Mucosa of gallbladder (tissue), 1 donor: ENCODE measurements at regions not wholly inside any gene's neighbourhood (a gene's known extent, or its start where the extent isn't known, plus 50 kb on each side); places are given as distances from the start of the nearest gene placed in this dataset.
"Not testable (repeated sequence)": the region's sequence is repeated elsewhere in the genome, so short reads cannot be mapped to it uniquely, and the experiment has no call there.

Experiments used
- DNase-seq: peaks from one replicate; pipeline ENCODE4 v3.0.0-alpha.2; 2020; ENCODE audit warnings: low spot score
- donor health status: DM: no; HTN: no; CAD: no.

DNA sequence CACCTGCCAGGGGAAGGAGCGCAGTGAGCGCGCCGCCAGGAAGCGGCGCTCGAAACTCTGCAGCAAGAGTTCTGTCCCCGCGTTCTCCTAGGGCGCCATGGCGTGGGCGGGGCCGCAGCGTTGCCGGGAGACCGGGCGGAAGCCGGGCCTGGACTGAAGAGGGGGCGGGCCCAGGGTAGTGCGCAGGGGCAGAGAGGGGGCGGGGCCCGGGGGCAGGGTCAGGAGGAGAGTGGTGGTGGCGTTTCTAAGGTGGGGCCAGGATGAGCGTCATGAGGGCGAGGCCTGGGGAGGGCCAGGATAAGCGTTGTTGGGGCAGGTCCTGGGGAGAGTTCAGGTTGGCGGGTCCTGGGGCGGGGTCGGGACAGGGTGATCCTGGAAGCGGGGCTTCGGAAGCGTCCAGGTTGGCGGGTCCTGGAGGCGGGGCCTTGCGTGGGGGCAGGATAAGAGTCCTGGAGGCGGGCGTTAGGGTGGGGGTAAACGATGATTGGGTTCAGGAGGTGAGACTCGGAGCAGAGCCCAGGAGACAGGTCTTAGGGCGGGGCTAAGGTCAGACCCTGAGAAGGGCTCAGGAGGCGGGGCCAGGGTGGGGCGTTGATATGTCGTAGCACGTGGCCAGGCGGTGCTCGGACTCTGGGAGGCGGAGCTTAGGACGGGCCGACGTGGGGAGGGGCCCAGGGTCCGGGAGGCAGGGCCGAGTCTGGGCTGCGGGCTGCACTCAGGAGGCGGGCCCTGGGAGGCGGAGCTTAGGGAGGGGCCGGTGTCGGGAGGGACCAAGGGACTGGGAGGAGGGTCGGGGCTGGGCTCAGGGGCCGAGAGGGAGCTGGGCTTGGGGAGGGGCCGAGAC lies 189.4 kb downstream of the ADRA2C start:
- peak; percentile 99 for DNase-seq

DNA sequence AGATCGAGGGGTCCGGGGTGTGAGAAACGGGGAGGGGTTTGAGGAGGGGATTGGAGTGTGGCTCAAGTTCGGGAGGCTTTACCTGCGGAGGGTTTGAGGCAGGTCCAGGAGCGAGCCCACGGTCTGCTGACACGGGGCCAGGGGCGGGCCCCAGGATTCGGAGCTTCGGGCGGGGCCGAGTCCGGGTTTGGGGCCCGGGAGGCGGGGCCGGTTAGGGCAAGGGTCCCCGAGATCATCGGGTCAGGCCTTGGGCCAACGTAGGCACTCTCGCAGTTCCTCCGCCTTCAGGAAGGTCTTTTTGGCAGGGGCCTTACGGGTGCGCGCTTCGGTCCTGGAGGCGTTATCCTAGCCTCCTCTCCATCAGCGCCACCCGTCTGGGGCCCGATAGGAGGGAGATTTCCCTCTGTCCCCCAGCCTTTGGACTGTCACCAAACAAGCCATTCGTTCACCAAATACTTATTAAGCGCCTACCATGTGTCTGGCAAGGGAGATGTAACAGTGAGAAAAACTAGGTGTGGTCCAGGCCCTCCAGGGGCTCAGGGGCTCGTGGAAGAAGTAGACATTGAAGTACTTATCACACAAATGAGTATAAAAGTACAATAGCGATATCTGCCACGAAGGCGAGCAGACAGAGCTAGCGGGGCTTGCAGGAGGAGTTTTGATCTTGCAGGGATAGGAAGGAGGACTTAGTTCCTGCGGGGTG lies 190.1 kb downstream of the ADRA2C start:
- DNase-seq = not testable (repeated sequence)

DNA sequence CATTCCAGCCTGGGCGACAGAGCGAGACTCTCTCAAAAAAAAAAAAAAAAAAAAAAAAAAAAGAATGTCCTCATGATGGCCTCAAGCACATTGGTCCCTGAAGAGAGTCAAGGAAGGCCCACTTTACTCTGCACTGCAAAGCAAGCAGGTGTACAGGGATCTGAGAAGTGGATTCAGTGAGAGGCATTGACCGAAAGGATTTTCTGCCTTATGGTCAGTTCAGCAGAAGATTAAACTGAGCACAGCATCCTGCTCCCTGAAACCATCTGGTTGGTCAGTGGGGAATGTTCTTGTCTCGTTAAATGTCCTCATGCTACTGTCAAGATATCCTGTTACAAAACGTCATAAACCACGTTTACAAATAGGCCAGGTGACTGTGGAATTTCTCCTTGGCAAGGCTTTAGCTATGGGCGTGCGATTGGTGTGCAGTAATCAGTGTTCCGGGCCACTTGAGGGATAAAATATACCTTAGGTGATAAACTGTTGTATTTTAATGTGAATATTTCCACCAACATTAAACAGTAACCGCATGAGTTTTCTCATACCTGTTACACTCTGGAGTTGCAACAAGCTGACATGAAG lies 195.0 kb downstream of the ADRA2C start:
- DNase-seq = not testable (repeated sequence)

DNA sequence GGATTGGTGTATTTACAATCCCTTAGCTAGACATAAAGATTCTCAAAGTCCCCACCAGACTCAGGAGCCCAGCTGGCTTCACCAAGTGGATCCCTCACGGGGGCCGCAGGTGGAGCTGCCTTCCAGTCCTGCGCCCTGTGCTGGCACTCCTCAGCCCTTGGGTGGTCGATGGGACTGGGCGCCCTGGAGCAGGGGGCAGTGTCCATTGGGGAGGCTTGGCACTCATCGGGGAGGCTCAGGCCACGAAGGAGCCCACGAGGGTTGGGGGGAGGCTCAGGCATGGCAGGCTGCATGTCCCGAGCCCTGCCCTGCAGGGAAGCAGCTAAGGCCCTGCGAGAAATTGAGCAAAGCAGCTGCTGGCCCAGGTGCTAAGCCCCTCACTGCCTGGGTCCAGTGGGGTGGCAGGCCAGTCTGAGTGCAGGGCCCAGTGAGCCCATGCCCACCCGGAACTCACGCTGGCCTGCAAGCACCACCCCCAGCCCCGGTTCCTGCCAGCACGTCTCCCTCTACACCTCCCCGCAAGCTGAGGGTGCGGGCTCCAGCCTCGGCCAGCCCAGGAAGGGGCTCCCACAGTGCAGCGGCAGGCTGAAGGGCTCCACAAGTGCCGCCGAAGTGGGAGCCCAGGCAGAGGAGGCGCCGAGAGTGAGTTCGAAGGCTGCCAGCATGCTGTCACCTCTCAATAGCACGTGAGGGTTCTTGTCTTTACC lies 198.5 kb downstream of the ADRA2C start:
- not testable (repeated sequence) for DNase-seq

DNA sequence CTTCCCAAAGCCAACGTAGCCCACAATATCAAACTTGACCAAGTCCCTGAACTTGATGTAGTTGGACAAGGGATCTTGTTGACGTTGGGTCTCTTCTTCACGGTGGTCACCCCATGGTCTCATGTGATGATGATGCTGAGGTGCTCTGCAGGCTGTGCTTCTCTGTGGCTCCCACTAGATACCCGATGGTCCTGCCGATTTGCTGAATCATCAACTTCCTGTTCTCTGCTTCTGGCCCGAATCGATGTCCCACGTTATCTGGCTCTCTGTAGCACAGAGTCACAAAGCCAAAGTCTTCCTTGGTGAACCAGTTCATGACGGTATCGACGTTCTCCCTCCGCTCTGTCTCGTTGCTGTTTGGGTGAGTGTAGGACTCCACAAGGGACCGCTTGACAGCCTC lies 201.0 kb downstream of the ADRA2C start:
- not testable (repeated sequence) for DNase-seq

DNA sequence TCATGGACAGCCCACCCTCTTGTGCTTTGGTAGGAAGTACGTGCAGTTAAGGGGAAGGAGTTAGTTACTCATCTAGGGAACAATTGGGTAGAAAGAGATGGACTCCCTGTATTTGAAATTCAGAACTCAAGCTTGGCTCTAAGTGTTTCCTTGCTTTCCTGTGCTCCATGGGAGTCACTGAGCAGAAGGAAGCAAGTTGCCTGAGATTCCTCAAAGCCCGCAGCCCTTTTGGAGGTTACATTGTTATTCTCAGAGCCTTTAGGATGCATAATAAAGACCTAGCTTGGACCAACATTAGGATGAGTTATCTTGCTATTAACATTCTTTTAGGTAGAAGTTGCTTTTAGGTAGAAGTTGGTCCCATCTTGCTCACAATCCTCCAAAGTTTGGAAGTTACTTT lies 206.4 kb downstream of the ADRA2C start:
- not testable (repeated sequence) for DNase-seq

DNA sequence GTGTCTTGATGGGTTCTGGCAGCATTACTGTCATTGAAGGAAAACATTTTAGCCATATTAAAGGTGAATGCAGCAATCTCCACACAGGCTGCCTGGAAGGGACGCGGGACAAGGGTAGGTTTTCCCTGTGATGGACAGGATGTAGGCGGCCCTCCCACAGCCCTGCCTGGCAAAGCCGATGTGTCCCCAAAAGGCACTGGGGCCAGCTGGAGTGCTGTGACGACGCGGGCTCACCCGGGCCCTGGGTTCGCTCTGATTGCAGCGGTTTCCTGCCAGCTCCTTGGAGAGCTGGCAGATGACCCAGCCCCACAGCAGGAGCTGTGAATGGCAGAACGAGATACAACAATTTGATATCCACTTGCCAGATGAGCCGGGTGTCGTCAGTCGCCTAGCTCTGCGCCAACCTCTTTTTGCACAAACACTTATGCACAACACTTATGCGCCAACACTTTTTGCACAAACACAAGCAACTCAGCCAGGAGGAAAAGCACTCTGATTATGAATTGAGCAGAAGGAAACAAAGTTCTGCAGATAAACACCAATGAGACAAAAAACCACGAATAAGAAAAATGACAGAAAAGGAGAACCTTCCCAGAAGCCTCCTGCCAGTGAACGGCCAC lies 207.5 kb downstream of the ADRA2C start:
- not testable (repeated sequence) for DNase-seq

DNA sequence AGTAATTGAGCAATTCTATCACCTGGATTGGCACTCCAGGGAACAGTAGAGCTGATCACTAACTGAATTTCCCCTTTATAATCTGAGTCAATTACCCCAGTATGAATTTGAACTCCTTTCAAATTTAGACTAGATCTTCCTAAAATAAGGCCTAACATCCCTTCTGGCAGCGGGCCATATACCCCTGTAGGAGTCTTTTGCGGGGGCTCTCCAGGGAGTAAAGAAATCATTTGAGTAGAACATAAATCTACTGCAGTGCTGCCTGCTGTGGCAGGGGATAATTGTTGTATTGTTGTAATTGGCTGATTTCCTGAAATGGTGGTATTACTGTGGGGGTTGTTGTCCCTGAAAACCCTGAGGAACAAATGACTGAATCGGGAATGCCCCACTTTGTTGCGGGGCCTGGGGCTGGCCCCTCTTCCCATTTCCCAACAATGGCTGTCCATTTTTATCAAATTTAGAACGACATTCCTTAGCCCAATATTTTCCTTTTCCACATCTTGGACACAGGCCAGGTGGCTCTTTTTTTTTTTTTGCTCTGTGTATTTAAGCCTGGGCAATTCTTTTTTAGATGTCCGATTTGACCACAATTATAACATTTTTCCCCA lies 217.4 kb downstream of the ADRA2C start:
- not testable (repeated sequence) for DNase-seq

DNA sequence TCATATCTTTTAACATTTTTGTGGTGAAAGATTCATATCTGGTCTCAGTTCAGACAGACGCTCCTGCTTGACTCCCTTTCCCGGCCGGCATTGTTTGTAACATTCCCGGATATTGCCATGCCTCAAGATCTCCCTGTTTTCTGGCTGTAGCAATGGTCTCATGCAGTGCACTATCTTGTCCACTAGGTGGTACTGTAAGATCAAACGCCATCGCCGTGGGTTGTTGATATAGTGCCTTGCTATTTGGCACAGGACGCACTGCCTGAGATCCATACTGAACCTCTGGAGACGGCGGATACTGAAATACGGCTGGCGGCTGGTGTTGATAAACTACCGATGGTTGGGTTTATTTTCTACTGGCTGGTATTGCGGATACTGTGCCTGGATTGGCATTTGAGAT lies 218.6 kb downstream of the ADRA2C start:
- not testable (repeated sequence) for DNase-seq

DNA sequence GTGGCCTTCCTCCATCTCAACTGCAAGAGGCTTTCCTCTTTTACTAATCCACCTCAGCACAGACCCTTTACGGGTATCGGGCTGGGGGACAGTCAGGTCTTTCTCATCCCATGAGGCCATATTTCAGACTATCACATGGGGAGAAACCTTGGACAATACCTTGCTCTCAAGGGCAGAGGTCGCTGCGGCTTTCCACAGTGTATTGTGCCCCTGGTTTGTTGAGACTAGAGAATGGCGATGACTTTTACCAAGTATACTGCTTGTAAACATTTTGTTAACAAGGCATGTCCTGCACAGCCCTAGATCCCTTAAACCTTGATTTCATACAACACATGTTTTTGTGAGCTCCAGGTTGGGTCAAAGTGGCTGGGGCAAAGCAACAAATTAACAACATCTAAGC lies 220.2 kb downstream of the ADRA2C start:
- not testable (repeated sequence) for DNase-seq

DNA sequence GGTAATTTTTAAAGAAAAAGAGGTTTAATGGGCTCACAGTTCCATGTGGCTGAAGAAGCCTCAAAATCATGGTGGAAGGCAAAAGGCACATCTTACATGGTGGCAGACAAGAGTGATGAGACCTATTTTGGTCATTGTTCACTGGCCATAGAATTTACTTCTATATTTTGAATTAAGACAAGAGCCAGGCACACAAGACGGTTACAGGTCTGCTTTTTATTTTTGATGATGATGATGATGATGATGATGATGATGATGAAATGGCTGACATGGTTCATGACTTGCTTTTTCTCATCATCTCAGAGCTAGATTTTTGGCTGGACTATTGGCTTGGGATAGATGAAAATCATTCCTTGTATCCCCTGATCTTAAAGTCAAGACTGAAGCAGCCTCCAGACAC lies 229.3 kb downstream of the OTOP1 start:
- DNase-seq = not testable (repeated sequence)

DNA sequence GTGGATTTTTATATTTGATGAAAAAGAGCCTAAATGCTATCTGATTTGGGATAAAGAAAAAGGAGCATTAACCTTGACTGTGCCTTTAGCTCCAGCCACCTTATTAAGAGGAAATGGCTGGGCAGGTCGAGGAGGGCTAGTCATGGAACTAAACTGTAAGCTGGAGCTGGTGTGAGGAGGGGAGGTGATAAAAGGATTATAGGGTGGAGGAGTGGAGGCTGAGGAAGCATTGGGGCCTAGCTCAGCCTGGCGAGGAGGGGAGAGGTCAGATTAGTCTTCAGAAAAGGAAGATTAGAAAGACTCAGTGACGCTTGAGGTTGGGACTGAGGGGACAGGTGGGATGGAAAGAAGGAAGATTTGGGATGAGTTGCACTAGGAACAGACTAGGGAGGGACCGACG lies 222.7 kb downstream of the OTOP1 start:
- not testable (repeated sequence) for DNase-seq

DNA sequence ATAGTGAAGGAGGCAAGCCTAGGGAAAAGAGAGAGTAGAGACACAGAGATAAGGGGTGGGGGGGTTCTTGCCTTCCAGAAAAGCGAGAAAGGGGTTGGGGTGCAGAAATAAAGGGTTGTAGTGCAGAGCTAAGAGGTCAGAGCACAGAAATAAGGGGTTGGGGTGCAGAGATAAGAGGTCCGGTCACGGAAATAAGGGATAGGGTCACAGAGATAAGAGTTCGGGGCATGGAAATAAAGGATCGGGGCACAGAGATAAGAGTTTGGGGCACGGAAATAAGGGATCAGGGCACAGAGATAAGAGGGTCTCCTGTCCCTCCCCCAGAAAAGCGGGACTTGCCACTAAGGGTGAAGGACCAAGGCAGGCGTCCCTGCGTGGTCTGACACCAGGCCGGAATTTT lies 222.0 kb downstream of the OTOP1 start:
- not testable (repeated sequence) for DNase-seq

DNA sequence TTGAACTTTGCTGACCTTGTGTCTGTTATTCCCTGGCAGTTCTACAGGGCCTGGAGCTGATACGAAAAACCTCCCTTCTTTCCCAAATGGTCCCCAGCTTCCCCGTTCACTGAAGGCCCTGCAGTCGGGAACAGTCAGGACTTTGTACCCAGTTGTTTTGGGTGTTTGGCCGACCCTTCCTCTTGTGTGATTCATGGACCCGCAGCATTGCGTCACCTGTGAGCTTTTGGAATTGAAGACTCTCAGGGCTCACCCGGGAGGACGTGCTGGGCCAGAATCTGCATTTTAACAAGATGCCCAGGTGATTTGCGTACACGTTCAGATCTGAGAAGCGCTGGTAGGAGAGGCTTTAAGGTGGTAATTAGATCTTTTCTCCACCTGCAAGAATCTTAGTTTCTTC lies 220.4 kb downstream of the OTOP1 start:
- DNase-seq = not testable (repeated sequence)

DNA sequence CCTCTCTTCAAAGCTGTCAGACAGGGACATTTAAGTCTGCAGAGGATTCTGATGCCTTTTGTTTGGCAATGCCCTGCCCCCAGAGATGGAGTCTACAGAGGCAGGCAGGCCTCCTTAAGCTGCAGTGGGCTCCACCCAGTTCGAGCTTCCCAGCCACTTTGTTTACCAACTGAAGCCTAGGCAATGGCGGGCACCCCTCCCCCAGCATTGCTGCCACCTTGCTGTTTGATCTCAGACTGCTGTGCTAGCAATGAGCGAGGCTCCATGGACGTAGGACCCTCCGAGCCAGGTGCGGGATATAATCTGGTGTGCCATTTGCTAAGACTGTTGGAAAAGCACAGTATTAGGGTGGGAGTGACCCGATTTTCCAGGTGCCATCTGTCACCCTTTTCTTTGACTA lies 207.7 kb downstream of the OTOP1 start:
- DNase-seq = not testable (repeated sequence)

DNA sequence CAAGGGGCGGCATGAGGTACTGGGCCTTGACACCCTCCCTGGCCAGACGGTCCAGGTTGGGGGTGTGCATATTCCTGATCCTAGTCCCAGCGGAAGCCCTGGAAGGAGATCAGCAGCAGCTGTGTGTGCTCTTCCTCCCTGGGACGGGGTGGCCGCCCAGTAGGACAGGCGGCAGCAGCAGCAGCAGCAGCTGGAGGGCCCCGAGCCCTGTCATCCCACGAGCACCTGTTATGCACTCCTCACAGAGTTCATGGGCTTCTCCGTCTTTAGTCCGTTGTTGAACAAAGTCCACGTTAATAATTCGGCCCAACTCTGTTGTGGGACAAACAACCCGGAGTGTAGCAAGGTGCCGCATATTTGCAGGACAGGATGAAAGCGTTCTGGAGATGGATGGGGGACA lies 205.6 kb downstream of the OTOP1 start:
- DNase-seq = not testable (repeated sequence)

DNA sequence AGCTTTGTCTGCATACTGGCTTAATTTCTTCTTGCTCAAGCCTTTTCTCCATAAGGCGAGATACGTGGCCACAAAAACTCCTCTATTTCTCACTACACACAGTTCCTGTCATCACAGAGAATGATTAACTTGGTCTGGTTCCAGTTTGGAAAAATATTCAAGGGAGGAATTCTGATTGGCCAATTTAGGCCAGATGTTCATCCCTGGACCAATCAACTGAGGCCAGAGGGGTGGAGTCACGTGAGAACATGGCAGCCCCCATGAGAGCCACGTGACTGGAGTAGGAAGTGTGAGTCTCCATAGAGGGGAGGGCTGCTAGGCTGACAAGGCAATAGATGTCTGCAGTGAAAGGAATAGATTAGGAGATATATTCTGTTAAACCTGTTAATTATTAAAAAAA lies 200.0 kb downstream of the OTOP1 start:
- not testable (repeated sequence) for DNase-seq

DNA sequence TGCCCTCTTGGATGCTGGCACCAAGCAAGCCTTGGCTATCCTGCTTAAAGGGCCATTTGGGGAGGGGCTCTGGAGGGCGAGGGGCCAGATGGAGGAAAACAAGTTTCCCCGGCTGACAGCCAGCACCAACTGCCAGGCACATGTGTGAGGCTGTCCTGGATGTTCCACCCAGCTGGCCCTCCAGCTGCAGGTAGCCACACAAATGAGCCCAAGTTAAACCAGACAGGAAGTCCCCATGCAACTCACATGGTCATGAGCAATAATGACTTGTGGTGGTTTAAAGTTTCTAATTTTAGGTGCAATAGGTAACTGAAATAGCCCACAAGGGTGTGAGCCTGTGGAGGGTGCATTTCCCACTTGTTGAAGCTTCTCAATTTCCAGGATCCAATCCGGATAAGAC lies 198.0 kb downstream of the OTOP1 start:
- DNase-seq = not testable (repeated sequence)

DNA sequence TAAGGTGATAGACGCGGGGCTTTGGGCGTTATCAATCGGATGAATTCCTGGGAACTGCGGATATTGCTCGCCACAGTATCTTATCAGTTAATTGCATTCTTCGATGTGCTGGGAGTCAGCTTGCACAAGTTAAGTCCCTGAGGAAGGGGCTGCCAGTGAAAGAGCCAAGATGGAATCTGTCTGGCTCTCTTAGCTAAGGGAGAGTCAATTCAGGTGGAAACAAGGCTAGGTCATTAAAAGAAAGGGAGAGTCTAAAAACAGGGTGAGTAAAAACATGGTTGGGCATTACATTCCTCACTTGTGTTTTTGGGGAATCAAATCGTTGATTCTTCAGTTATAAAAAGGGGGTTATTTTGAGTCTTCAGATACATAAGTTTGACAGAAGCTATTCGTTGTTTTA lies 196.2 kb downstream of the OTOP1 start:
- DNase-seq = not testable (repeated sequence)

DNA sequence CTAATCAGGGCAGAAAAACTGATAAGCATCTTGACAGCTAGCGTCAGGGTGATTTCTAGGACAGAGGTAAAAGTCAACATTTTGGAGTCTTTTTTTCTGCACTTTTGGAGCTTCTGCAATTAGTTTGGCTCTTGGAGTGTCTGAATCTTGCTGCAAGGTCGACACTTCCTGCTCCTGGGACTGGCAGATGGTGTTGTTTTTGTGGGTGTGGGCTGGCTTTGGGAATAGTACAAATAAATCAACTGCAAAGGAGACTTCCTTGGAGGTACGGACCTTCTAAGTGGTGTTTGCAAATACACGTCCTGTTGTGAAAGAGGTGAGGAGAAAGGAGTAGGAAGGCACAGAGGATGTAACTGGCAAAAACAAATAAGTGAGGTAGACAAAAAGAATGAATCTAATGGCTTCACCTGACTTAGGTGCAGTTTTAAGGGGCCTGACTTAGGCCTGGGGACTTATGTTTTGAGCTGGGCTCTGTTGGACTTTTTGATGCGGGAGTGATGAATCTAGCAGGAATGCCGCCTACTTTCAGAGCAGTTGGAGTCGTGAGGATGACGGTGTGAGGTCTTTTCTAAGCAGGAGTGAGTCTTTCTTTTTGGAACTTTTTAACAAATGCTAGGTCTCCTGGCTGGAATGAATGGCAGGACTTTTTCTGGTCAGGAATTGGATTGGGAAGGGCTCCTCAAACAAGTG lies 195.1 kb downstream of the OTOP1 start:
- not testable (repeated sequence) for DNase-seq
